ENCODE measurements at regions not wholly inside any gene's neighbourhood (a gene's known extent, or its start where the extent isn't known, plus 50 kb on each side); places are given as distances from the start of the nearest gene placed in this dataset.

- Histone ChIP-seq H3K27ac (no peak overlapping the region), H3K36me3 (no peaks in the 10 kb centered on the region), H3K4me3 (no peak overlapping the region), H3K4me1 (no peaks in the 10 kb centered on the region), H3K9me3 (peaks cover 0 to 16% (median 0%) of the 10 kb centered on the region in 3 donors), H3K27me3 (peaks cover 61% of the 10 kb centered on the region)
- ATAC-seq = no peak
- TF ChIP-seq CTCF (IDR thresholded peaks at IDR 0.05) = no peak
- no peak for TF ChIP-seq EP300 (IDR thresholded peaks at IDR 0.05)
- TF ChIP-seq POLR2A (IDR thresholded peaks at IDR 0.05) = no peak
- no peak for TF ChIP-seq POLR2AphosphoS5 (IDR thresholded peaks at IDR 0.05)
Measured at GRCh38 chr1:22291494-22291893, 148.6 kb upstream of the WNT4 start.

- Histone ChIP-seq H3K36me3 (no peaks in the 10 kb centered on the region), H3K27me3 (peaks cover 68% of the 10 kb centered on the region), H3K4me1 (no peaks in the 10 kb centered on the region), H3K27ac (no peak overlapping the region), H3K9me3 (peaks cover 0 to 16% (median 0%) of the 10 kb centered on the region in 3 donors), H3K4me3 (no peak overlapping the region)
- 54 to 68% methylated on average over 4 to 5 of the region's 16 CpGs for WGBS, 2 donors (ENCODE audit: low coverage in 1 of 2)
- TF ChIP-seq POLR2AphosphoS5 (IDR thresholded peaks at IDR 0.05) (no peak), POLR2A (IDR thresholded peaks at IDR 0.05) (no peak), EP300 (IDR thresholded peaks at IDR 0.05) (no peak), CTCF (IDR thresholded peaks at IDR 0.05) (no peak)
- ATAC-seq = no peak
Measured at GRCh38 chr1:22292011-22292788, 149.3 kb upstream of the WNT4 start.

- H3K4me3 ChIP-seq = no peak overlapping the region
- no peak for ATAC-seq
- peaks cover 0 to 16% (median 0%) of the 10 kb centered on the region in 3 donors for H3K9me3 ChIP-seq
- no peaks in the 10 kb centered on the region for H3K4me1 ChIP-seq
- TF ChIP-seq EP300 (IDR thresholded peaks at IDR 0.05) = no peak
- no peak for TF ChIP-seq POLR2AphosphoS5 (IDR thresholded peaks at IDR 0.05)
- no peak for TF ChIP-seq POLR2A (IDR thresholded peaks at IDR 0.05)
- no peaks in the 10 kb centered on the region for H3K36me3 ChIP-seq
- 68 to 80% methylated on average over 2 of the region's 2 CpGs for WGBS, 2 donors (ENCODE audit: low coverage in 1 of 2)
- peaks cover 76% of the 10 kb centered on the region for H3K27me3 ChIP-seq
- H3K27ac ChIP-seq = no peak overlapping the region
Measured at GRCh38 chr1:22295396-22295795, 152.5 kb upstream of the WNT4 start.

- Histone ChIP-seq H3K27ac (no peak overlapping the region), H3K9me3 (peaks cover 0 to 17% (median 0%) of the 10 kb centered on the region in 3 donors), H3K36me3 (no peaks in the 10 kb centered on the region), H3K4me1 (no peaks in the 10 kb centered on the region), H3K27me3 (peaks cover 71% of the 10 kb centered on the region), H3K4me3 (no peak overlapping the region)
- TF ChIP-seq CTCF (IDR thresholded peaks at IDR 0.05) (no peak), POLR2AphosphoS5 (IDR thresholded peaks at IDR 0.05) (no peak), POLR2A (IDR thresholded peaks at IDR 0.05) (no peak), EP300 (IDR thresholded peaks at IDR 0.05) (no peak)
- WGBS, 2 donors (ENCODE audit: low coverage in 1 of 2) = 68 to 79% methylated on average over 8 of the region's 8 CpGs
- ATAC-seq = no peak
Measured at GRCh38 chr1:22295856-22296255, 153.0 kb upstream of the WNT4 start.

GRCh38 chr1:22296701-22297591 is 154.0 kb upstream of the WNT4 start:
- peaks cover 67% of the 10 kb centered on the region for H3K27me3 ChIP-seq
- TF ChIP-seq POLR2A (IDR thresholded peaks at IDR 0.05) (no peak), CTCF (IDR thresholded peaks at IDR 0.05) (no peak), POLR2AphosphoS5 (IDR thresholded peaks at IDR 0.05) (no peak), EP300 (IDR thresholded peaks at IDR 0.05) (no peak)

More at GRCh38 chr1:22296701-22297591, 154.0 kb upstream of the WNT4 start:
- no peak overlapping the region for H3K27ac ChIP-seq
- no peak for ATAC-seq
- peaks cover 0 to 21% (median 0%) of the 10 kb centered on the region in 3 donors for H3K9me3 ChIP-seq
- H3K4me1 ChIP-seq = no peaks in the 10 kb centered on the region
- H3K4me3 ChIP-seq = no peak overlapping the region
- WGBS, 2 donors (ENCODE audit: low coverage in 1 of 2) = 60 to 100% methylated on average over 1 to 3 of the region's 14 CpGs
- no peaks in the 10 kb centered on the region for H3K36me3 ChIP-seq

Measured in gastroesophageal sphincter (tissue), 4 donors.